Endothelial cell (in vitro differentiated cells): ENCODE measurements at regions not wholly inside any gene's neighbourhood (a gene's known extent, or its start where the extent isn't known, plus 50 kb on each side); places are given as distances from the start of the nearest gene placed in this dataset.

Experiments used
- DNase-seq: peaks from one replicate; pipeline ENCODE4 v3.0.0; 2021; ENCODE audit warnings: low spot score
- H3K27ac Mint-ChIP-seq: one replicate; pipeline ENCODE4 v1.8.0; 2021; ENCODE audit warnings: mixed read lengths, inconsistent platforms; ENCODE audit not compliant: unreplicated experiment
- H3K27me3 Mint-ChIP-seq: one replicate; pipeline ENCODE4 v1.8.0; 2021; ENCODE audit warnings: mild to moderate bottlenecking, moderate library complexity, mixed read lengths, inconsistent platforms; ENCODE audit not compliant: unreplicated experiment
- H3K36me3 Mint-ChIP-seq: one replicate; pipeline ENCODE4 v1.8.0; 2021; ENCODE audit warnings: mild to moderate bottlenecking, low read depth, mixed read lengths, inconsistent platforms; ENCODE audit not compliant: unreplicated experiment
- H3K4me1 Mint-ChIP-seq: one replicate; pipeline ENCODE4 v1.8.0; 2021; ENCODE audit warnings: mild to moderate bottlenecking, mixed read lengths, inconsistent platforms; ENCODE audit not compliant: unreplicated experiment
- H3K4me3 Mint-ChIP-seq: one replicate; pipeline ENCODE4 v1.8.0; 2021; ENCODE audit warnings: mild to moderate bottlenecking, mixed read lengths, inconsistent platforms; ENCODE audit not compliant: unreplicated experiment
- H3K9me3 Mint-ChIP-seq: one replicate; pipeline ENCODE4 v1.8.0; 2021; ENCODE audit warnings: mixed read lengths, inconsistent platforms; ENCODE audit not compliant: unreplicated experiment
- CTCF ChIP-seq: fragments of 200-600 bp; sonication (generic); IDR thresholded peaks from one replicate; pipeline ENCODE4 v1.5.0; 2021; ENCODE audit warnings: antibody characterized with exemption; ENCODE audit not compliant: unreplicated experiment

- H3K27me3 Mint-ChIP-seq: no peaks in the 10 kb centered on the region
- H3K4me3 Mint-ChIP-seq: no peak overlapping the region
- no peaks in the 10 kb centered on the region for H3K4me1 Mint-ChIP-seq
- no peak for DNase-seq
- no peaks in the 10 kb centered on the region for H3K36me3 Mint-ChIP-seq
- no peaks in the 10 kb centered on the region for H3K9me3 Mint-ChIP-seq
- H3K27ac Mint-ChIP-seq: no peak overlapping the region
- TF ChIP-seq CTCF: no peak
Observed at GRCh38 chr5:155996123-155996522, 330.8 kb upstream of the SGCD start.

GRCh38 chr5:155998257-155998656, 328.7 kb upstream of the SGCD start:
- no peak for TF ChIP-seq CTCF
- DNase-seq: no peak
- H3K4me1 Mint-ChIP-seq: no peaks in the 10 kb centered on the region
- H3K4me3 Mint-ChIP-seq: no peak overlapping the region
- no peaks in the 10 kb centered on the region for H3K27me3 Mint-ChIP-seq
- no peaks in the 10 kb centered on the region for H3K36me3 Mint-ChIP-seq
- H3K27ac Mint-ChIP-seq: no peak overlapping the region
- no peaks in the 10 kb centered on the region for H3K9me3 Mint-ChIP-seq

- TF ChIP-seq CTCF: no peak
Observed at GRCh38 chr5:156000115-156000514, 326.8 kb upstream of the SGCD start.

GRCh38 chr5:156004754-156005153, 322.2 kb upstream of the SGCD start:
- Mint-ChIP-seq H3K4me1 (no peaks in the 10 kb centered on the region), H3K9me3 (no peaks in the 10 kb centered on the region), H3K4me3 (no peak overlapping the region), H3K27ac (no peak overlapping the region), H3K36me3 (no peaks in the 10 kb centered on the region), H3K27me3 (no peaks in the 10 kb centered on the region)
- no peak for DNase-seq
- no peak for TF ChIP-seq CTCF

More at GRCh38 chr5:156000115-156000514, 326.8 kb upstream of the SGCD start:
- no peaks in the 10 kb centered on the region for H3K27me3 Mint-ChIP-seq
- H3K36me3 Mint-ChIP-seq: no peaks in the 10 kb centered on the region
- DNase-seq: no peak
- no peaks in the 10 kb centered on the region for H3K9me3 Mint-ChIP-seq
- H3K27ac Mint-ChIP-seq: no peak overlapping the region
- no peak overlapping the region for H3K4me3 Mint-ChIP-seq
- H3K4me1 Mint-ChIP-seq: no peaks in the 10 kb centered on the region

GRCh38 chr5:156006026-156006647, 320.8 kb upstream of the SGCD start:
- H3K27ac Mint-ChIP-seq: no peak overlapping the region
- H3K4me3 Mint-ChIP-seq: no peak overlapping the region
- H3K27me3 Mint-ChIP-seq: no peaks in the 10 kb centered on the region
- no peaks in the 10 kb centered on the region for H3K9me3 Mint-ChIP-seq
- DNase-seq: no peak
- H3K36me3 Mint-ChIP-seq: no peaks in the 10 kb centered on the region
- TF ChIP-seq CTCF: no peak
- no peaks in the 10 kb centered on the region for H3K4me1 Mint-ChIP-seq
